PC-9 (cell line): ENCODE measurements at regions not wholly inside any gene's neighbourhood (a gene's known extent, or its start where the extent isn't known, plus 50 kb on each side); places are given as distances from the start of the nearest gene placed in this dataset.

Source experiments
- BruUV-seq: library from RNA; stranded (reverse); fragments of 400-500 nt; replicated peaks from 2 replicates; lab custom pipeline; 2021; lab: Mats Ljungman, UMichigan
- CTCF ChIA-PET: fragments of 300-600 bp; sonication (Branson Sonifier 250); formaldehyde crosslinking; loops from one replicate; lab custom pipeline; 2022; ENCODE audit warnings: antibody characterized with exemption; lab: Charles Lee
- POLR2A ChIA-PET: fragments of 300-600 bp; sonication (Branson Sonifier 250); formaldehyde crosslinking; loops from one replicate; lab custom pipeline; 2022; ENCODE audit warnings: antibody characterized with exemption; ENCODE audit not compliant: unreplicated experiment; lab: Charles Lee
- DNase-seq, 2 experiments: peaks; one replicate each; pipeline versions ENCODE4 v3.0.0 to v3.0.0-alpha.2; 2015 to 2022; ENCODE audit warnings: mixed read lengths in 1 of 2
- H2AFZ ChIP-seq: fragments of 200-600 bp; sonication (generic); 2 replicates; pipeline ENCODE4 v1.8.1; 2017; ENCODE audit warnings: antibody characterized with exemption
- H3F3A ChIP-seq: fragments of 200-600 bp; sonication (generic); 2 replicates; pipeline ENCODE4 v1.8.1; 2017; ENCODE audit warnings: antibody characterized with exemption, mild to moderate bottlenecking, low read depth; ENCODE audit not compliant: insufficient read depth
- H3K27ac ChIP-seq: fragments of 200-600 bp; sonication (generic); 2 replicates; pipeline ENCODE4 v1.6.1; 2016; ENCODE audit warnings: mixed run types
- H3K27me3 ChIP-seq: fragments of 200-600 bp; sonication (generic); 2 replicates; pipeline ENCODE4 v1.6.1; 2016; ENCODE audit warnings: low read depth, mixed run types; ENCODE audit not compliant: insufficient read depth
- H3K36me3 ChIP-seq: fragments of 200-600 bp; sonication (generic); 2 replicates; pipeline ENCODE4 v1.6.1; 2016; ENCODE audit warnings: low read depth, mixed run types
- H3K4me1 ChIP-seq: fragments of 200-600 bp; sonication (generic); replicated peaks from 2 replicates; pipeline ENCODE4 v1.6.1; 2016; ENCODE audit warnings: mixed run types; ENCODE audit not compliant: insufficient read depth
- H3K4me2 ChIP-seq: fragments of 200-600 bp; sonication (generic); 2 replicates; pipeline ENCODE4 v1.6.1; 2017; ENCODE audit warnings: mixed run types
- H3K4me3 ChIP-seq: fragments of 200-600 bp; sonication (generic); 2 replicates; pipeline ENCODE4 v1.6.1; 2016; ENCODE audit warnings: mixed run types
- H3K79me2 ChIP-seq: fragments of 200-600 bp; sonication (generic); 2 replicates; pipeline ENCODE4 v1.6.1; 2017; ENCODE audit warnings: low read depth, mixed run types
- H3K9me2 ChIP-seq: fragments of 200-600 bp; sonication (generic); 2 replicates; pipeline ENCODE4 v1.8.1; 2017; ENCODE audit warnings: mild to moderate bottlenecking; ENCODE audit not compliant: insufficient read depth
- H3K9me3 ChIP-seq: fragments of 200-600 bp; sonication (generic); 2 replicates; pipeline ENCODE4 v1.8.1; 2016; ENCODE audit warnings: low read depth; ENCODE audit not compliant: insufficient read depth
- H4K20me1 ChIP-seq: fragments of 200-600 bp; sonication (generic); 2 replicates; pipeline ENCODE4 v1.8.1; 2017; ENCODE audit not compliant: insufficient read depth
- CTCF ChIP-seq: fragments of 200-600 bp; sonication (generic); conservative IDR thresholded peaks from 2 replicates; pipeline ENCODE4 v1.6.1; 2017; ENCODE audit warnings: mixed run types, antibody characterized with exemption, mild to moderate bottlenecking, moderate library complexity
- EZH2 ChIP-seq: fragments of 200-600 bp; sonication (generic); IDR thresholded peaks from 2 replicates; pipeline ENCODE4 v1.8.0; 2017; ENCODE audit warnings: antibody characterized with exemption, low read depth
- intact Hi-C: fragments of 100-400 bp; cut with micrococcal nuclease; formaldehyde crosslinking; loops from one replicate; pipeline ENCODE4 v1.10.0; 2022; ENCODE audit not compliant: unreplicated experiment

GRCh38 chr9:4381744-4382143, 81.9 kb upstream of the GLIS3 start:
- BruUV-seq = no TSS peak
- Histone ChIP-seq H3K4me2 (no peak overlapping the region), H3K79me2 (no peaks in the 10 kb centered on the region), H4K20me1 (no peaks in the 10 kb centered on the region), H3K9me2 (no peaks in the 10 kb centered on the region), H3K36me3 (no peaks in the 10 kb centered on the region), H2AFZ (no peak overlapping the region), H3K27ac (no peak overlapping the region), H3K9me3 (no peaks in the 10 kb centered on the region), H3K4me3 (no peak overlapping the region), H3K27me3 (no peaks in the 10 kb centered on the region), H3F3A (no peaks in the 10 kb centered on the region), H3K4me1 (no peaks in the 10 kb centered on the region)
- intact Hi-C loops = loop anchor here (1.0 to 10.0 kb wide), 5 partner anchors 259 to 1333 kb away; partner anchors contain the start of genes AK3 and CDC37L1
- ChIA-PET POLR2A (interaction anchor here (0.6 kb wide), 1 partner anchor 797 kb away, joined by 3 read pairs; no protein-coding TSS in a partner anchor), CTCF (no interaction called here)
- TF ChIP-seq CTCF = no peak
- no peak for TF ChIP-seq EZH2
- DNase-seq = no peak

GRCh38 chr9:4380406-4380805, 80.5 kb upstream of the GLIS3 start:
- no peaks in the 10 kb centered on the region for H3K36me3 ChIP-seq
- H3F3A ChIP-seq = no peaks in the 10 kb centered on the region
- no peaks in the 10 kb centered on the region for H4K20me1 ChIP-seq
- H3K4me2 ChIP-seq = no peak overlapping the region
- H3K9me2 ChIP-seq = no peaks in the 10 kb centered on the region
- TF ChIP-seq CTCF (no peak), EZH2 (no peak)
- BruUV-seq = no TSS peak
- no peak overlapping the region for H2AFZ ChIP-seq
- H3K4me1 ChIP-seq = no peaks in the 10 kb centered on the region
- no peaks in the 10 kb centered on the region for H3K27me3 ChIP-seq
- H3K9me3 ChIP-seq = no peaks in the 10 kb centered on the region
- ChIA-PET POLR2A (no interaction called here), CTCF (no interaction called here)
- intact Hi-C loops = loop anchor here (5.0 to 10.0 kb wide), 3 partner anchors 364 to 1334 kb away; partner anchors contain the start of gene AK3
- no peak overlapping the region for H3K4me3 ChIP-seq
- H3K27ac ChIP-seq = no peak overlapping the region
- no peak for DNase-seq
- no peaks in the 10 kb centered on the region for H3K79me2 ChIP-seq

- Histone ChIP-seq H3K4me1 (no peaks in the 10 kb centered on the region), H2AFZ (no peak overlapping the region), H3K27ac (no peak overlapping the region), H3F3A (no peaks in the 10 kb centered on the region), H3K36me3 (no peaks in the 10 kb centered on the region), H3K4me2 (no peak overlapping the region), H3K4me3 (no peak overlapping the region), H4K20me1 (no peaks in the 10 kb centered on the region), H3K9me3 (no peaks in the 10 kb centered on the region), H3K9me2 (no peaks in the 10 kb centered on the region), H3K79me2 (no peaks in the 10 kb centered on the region), H3K27me3 (no peaks in the 10 kb centered on the region)
- intact Hi-C loops = loop anchor here (1.0 kb wide), 1 partner anchor 1518 kb away; no protein-coding TSS in a partner anchor
- TF ChIP-seq CTCF (peak; percentile 51), EZH2 (no peak)
- no TSS peak for BruUV-seq
- DNase-seq = no peak
- ChIA-PET CTCF (no interaction called here), POLR2A (interaction anchor here (0.5 kb wide), 1 partner anchor 258 kb away, joined by 3 read pairs; no protein-coding TSS in a partner anchor)
Measured at GRCh38 chr9:4375424-4376200, 75.7 kb upstream of the GLIS3 start.
